Motor neuron (in vitro differentiated cells): ENCODE measurements at regions not wholly inside any gene's neighbourhood (a gene's known extent, or its start where the extent isn't known, plus 50 kb on each side); places are given as distances from the start of the nearest gene placed in this dataset.
A peak's percentile ranks its signal among the peaks of the same experiment; 100 is the strongest.

ENCODE experiments used
- ATAC-seq, 8 experiments: fragments of 200-7000 bp; cut with Tn5 transposase; replicated peaks in 6 of 8; 2 replicates each; pipeline ENCODE4 v1.8.0; 2021; ENCODE audit warnings: mild to moderate bottlenecking in 8 of 8, moderate library complexity in 8 of 8
- H3K27ac ChIP-seq, 2 donors: fragments of 250-450 bp; sonication (Bioruptor Pico); 2 replicates each; pipeline ENCODE4 v1.9.0; 2021; ENCODE audit warnings: antibody characterized with exemption in 2 of 2, mild to moderate bottlenecking in 2 of 2, moderate library complexity in 1 of 2
- H3K4me1 ChIP-seq, 2 donors: fragments of 250-450 bp; sonication (Bioruptor Pico); replicated peaks in 1 of 2; 2 replicates each; pipeline ENCODE4 v1.6.1; 2021; ENCODE audit warnings: antibody characterized with exemption in 2 of 2, mild to moderate bottlenecking in 2 of 2, moderate library complexity in 1 of 2
- H3K4me3 ChIP-seq, 5 donors: fragments of 250-450 bp; sonication (Bioruptor Pico); 2 replicates each; pipeline ENCODE4 v1.9.0; 2021; ENCODE audit warnings: antibody characterized with exemption in 5 of 5, mild to moderate bottlenecking in 5 of 5, moderate library complexity in 4 of 5
- WGBS, 10 experiments: fragments of 450-650 bp; shearing (Covaris generic); methylation state at CpG; one replicate each; pipeline ENCODE4 v1.0.0; 2022; 5-methylcytosine and 5-hydroxymethylcytosine counted together
- in situ Hi-C, 9 experiments: fragments of 400-800 bp; cut with MboI; loops; one replicate each; pipeline ENCODE4 v1.15.0; 2021; ENCODE audit warnings: low sequenced_read_pairs in 9 of 9, low pct_unique_long_range_greater_than_20kb in 2 of 9; ENCODE audit not compliant: unreplicated experiment in 9 of 9

DNA sequence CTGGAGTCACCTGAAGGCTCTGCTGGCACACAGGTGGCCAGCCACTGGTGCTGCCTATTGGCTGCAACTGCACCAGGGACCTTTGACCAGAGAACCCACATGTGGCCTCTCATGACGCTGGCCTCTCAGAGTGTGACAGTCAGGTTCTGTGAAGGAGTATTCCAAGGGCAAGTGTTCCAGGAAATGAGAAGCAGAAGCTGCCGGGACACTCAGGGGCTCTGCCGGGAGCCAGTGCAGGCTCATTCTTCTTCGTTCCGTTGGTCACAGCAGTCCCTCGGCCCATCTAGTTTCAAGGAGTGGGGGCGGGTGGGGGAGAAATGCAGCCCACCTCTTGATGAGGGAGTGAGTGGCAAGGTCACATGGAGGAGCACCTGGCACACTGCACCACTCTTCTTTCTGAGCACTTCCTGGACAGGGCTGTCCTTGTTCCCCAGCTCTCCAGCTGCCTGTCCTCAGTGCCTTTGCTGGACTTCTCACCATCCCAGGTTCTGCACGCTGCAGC is 237.5 kb downstream of the GADD45G start:
- H3K4me3 ChIP-seq = no peak overlapping the region
- 44 to 100% (median 100%) methylated on average over 1 to 4 of the region's 8 CpGs; no CpG with 5 or more reads in 5 of the 10 experiments for WGBS, 10 experiments
- peaks cover 30 to 31% of the 10 kb centered on the region in 2 donors for H3K4me1 ChIP-seq
- ATAC-seq = no peak
- no peak overlapping the region for H3K27ac ChIP-seq
- in situ Hi-C loops = loop anchor here in 1 of 9 experiments (25.0 kb wide), 1 partner anchor 145 kb away; no protein-coding TSS in a partner anchor

DNA sequence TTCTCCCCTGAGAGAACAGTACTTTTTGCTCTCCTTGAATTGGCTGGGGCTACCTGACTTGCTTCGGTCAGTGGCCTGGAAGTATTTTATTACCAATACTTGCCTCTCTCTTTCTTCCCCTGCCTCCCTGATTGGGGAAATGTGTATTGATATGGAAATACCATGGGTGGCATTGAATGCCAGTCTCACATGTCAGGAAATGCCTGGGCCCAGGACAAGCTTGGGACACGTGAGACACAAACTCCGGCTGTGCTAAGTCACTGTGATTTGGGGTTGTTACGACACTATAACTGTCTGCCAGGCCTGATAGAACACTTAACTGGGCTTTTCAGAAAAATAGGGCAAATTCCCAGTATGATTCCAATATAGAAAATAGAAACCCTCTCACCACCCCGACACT is 238.3 kb downstream of the GADD45G start:
- ATAC-seq = no peak

DNA sequence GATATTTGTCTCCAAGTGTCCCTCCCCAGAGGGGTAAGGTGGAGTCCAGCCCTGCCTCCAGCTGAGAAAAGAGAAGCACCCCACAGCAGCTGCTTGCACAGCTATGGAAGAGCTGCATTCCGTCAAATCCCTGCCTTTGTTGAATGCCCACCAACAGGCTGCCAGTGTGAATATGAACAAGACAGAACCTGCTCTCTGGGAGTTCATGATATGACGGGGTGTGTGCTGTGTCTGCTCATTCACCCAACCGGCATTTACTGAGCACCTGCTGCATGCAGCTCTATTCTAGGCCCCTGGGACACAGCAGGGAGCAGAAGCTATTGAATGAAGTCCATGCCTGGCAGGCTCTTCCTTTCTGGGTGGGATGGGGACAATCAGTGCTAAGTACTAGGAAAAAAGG is 238.8 kb downstream of the GADD45G start:
- H3K4me3 ChIP-seq = no peak overlapping the region
- H3K27ac ChIP-seq = no peak overlapping the region
- in situ Hi-C loops = loop anchor here in 1 of 9 experiments (25.0 kb wide), 1 partner anchor 144 kb away; no protein-coding TSS in a partner anchor
- peaks cover 17 to 18% of the 10 kb centered on the region in 2 donors for H3K4me1 ChIP-seq
- 77 to 100% (median 80%) methylated on average over 1 to 3 of the region's 3 CpGs; no CpG with 5 or more reads in 3 of the 10 experiments for WGBS, 10 experiments
- no peak for ATAC-seq

More for the DNA sequence above, 238.3 kb downstream of the GADD45G start:
- in situ Hi-C loops = loop anchor here in 1 of 9 experiments (25.0 kb wide), 1 partner anchor 144 kb away; no protein-coding TSS in a partner anchor
- H3K27ac ChIP-seq = no peak overlapping the region
- WGBS, 10 experiments = 80 to 100% (median 95%) methylated on average over 1 to 5 of the region's 5 CpGs; no CpG with 5 or more reads in 2 of the 10 experiments
- H3K4me1 ChIP-seq = peaks cover 23% of the 10 kb centered on the region in 2 donors
- no peak overlapping the region for H3K4me3 ChIP-seq

DNA sequence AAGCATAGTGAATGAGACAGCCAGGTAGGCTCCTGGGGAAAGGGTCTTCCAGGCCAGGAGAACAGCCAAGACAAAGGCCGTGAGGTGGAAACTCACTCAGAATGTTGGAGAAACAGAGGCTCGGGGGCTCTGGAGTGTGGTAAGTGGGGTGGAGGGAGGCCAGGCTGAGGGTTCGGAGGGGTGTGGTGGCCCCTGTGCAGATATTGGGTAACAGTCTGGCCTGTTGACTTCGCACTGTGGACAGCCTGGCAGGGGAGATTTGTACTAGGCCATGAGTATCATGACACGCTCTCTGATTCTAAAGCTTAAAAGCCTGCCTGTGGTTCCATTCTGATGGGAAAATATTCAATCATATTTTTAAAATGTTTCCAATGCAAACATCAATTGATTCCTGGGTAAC is 239.3 kb downstream of the GADD45G start:
- H3K27ac ChIP-seq = no peak overlapping the region
- no peak overlapping the region for H3K4me3 ChIP-seq
- ATAC-seq = no peak
- in situ Hi-C loops = loop anchor here in 1 of 9 experiments (25.0 kb wide), 1 partner anchor 143 kb away; no protein-coding TSS in a partner anchor
- 61 to 100% (median 90%) methylated on average over 1 to 4 of the region's 5 CpGs; no CpG with 5 or more reads in 4 of the 10 experiments for WGBS, 10 experiments
- peaks cover 13% of the 10 kb centered on the region in 2 donors for H3K4me1 ChIP-seq

DNA sequence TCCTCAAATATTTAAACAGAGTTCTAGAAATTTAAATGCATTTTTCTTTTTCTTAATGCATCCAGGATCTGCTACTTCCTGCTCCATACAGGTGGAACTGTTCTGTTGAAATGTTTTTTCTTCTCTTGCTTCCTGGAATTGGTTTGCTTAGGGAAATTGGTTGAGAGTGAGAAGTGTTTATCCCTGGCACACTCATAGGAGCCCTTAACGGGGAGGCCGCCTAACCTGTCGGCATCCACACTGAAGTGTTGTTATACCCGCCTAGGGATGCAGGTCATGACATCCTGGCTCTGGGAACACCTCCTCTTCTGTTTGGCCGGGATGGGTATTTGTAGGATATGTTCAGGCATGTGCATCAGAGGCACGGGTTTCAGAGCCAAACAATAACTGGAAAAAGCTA is 239.7 kb downstream of the GADD45G start:
- Histone ChIP-seq H3K4me1 (peaks cover 8% of the 10 kb centered on the region in 2 donors), H3K27ac (no peak overlapping the region), H3K4me3 (no peak overlapping the region)
- no peak for ATAC-seq
- in situ Hi-C loops = loop anchor here in 1 of 9 experiments (25.0 kb wide), 1 partner anchor 143 kb away; no protein-coding TSS in a partner anchor
- WGBS, 10 experiments = 68 to 100% (median 83%) methylated on average over 1 to 6 of the region's 6 CpGs; no CpG with 5 or more reads in 2 of the 10 experiments

DNA sequence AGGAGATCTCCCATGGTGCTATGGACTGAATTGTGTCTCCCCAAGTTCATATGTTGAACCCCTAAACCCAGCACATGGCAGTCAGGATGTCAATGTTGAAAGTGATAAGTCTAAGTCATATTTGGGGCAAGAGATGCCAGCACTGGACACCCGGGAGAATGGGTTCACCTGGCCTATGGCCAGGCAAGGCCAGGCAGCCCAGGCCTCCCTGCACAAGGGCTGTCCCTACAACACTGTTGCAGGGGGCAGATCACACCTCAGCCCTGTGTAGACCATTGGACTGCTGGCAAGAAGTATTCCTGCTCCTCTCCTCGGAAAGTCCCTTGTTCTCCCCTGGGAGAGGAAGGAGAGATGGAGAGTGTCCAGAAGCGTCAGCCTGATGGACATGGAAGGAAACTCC is 240.5 kb downstream of the GADD45G start:
- Histone ChIP-seq H3K27ac (no peak overlapping the region), H3K4me1 (peaks cover 2% of the 10 kb centered on the region in 2 donors), H3K4me3 (no peak overlapping the region)
- in situ Hi-C loops = loop anchor here in 1 of 9 experiments (25.0 kb wide), 1 partner anchor 142 kb away; no protein-coding TSS in a partner anchor
- 60 to 100% (median 95%) methylated on average over 1 to 3 of the region's 3 CpGs; no CpG with 5 or more reads in 4 of the 10 experiments for WGBS, 10 experiments
- ATAC-seq = no peak

DNA sequence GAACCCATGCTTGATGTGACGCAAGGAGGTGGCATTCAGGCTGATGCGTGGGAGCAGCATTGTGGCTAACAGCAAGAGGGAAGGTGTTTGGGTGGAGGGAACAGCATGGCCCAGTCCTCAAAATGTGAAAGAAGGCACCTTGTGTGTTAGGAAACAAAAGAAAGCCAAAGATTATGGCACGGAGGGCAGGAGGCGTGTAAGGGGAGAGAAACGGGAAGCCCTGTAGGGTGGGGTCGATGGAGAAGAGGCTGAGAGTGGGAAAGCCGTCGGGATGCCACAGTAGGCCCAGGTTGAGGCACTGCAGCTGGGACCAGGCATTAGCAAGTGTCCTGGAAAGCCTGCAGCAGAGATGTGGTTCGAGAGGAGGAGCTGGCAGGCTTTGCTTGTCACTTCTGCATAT is 241.1 kb downstream of the GADD45G start:
- no peak for ATAC-seq
- peaks cover 2% of the 10 kb centered on the region in 2 donors for H3K4me1 ChIP-seq
- 70 to 100% (median 86%) methylated on average over 1 to 9 of the region's 9 CpGs; no CpG with 5 or more reads in 3 of the 10 experiments for WGBS, 10 experiments
- no peak overlapping the region for H3K27ac ChIP-seq
- in situ Hi-C loops = loop anchor here in 1 of 9 experiments (25.0 kb wide), 1 partner anchor 141 kb away; no protein-coding TSS in a partner anchor
- no peak overlapping the region for H3K4me3 ChIP-seq

DNA sequence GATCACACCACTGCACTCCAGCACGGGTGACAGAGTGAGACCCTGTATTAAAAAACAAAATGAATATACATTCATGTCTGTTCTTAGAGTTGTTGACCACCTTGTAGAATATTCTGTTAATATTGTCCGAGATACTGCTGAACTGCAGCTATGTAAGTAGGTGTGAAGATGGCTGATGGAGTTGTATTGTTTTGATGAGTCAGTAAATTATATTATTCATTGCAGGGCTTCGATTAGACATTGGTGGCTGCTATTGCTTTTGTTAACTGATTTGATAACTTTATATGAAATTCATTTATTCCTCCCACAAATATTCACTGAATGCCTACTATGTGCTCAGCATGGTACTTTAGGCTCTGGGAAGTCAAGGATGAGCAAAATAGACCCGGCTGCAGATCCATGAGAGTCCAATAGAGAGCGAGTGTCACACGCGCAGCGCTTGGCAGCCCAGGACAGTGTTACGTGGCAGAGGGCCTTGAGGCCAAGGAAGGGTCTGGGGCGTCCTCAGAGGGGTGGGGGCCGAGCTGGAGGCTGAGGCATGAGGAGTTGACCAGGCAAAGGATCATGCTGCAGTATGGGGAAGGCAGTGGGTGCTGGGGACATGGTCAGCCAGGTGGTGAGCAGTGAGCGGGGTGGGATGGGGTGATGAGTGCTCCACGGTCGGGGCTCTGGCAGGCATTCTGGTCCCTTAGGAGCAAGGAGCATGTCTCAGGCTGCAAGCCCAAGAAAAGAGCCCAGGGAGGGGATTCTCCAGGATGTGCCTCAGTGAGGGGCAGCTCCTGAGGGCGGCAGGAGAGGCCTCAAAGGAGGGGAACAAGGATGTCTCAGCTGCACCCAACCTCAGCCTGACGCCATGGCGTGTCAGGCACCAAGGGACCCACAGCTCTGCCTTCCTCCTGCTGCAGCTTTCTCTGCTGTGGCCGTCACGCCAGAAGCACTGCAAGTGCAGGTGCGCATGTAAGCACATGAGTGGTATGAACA is 243.5 kb downstream of the GADD45G start:
- WGBS, 10 experiments = 23 to 100% (median 80%) methylated on average over 1 to 8 of the region's 20 CpGs; no CpG with 5 or more reads in 2 of the 10 experiments
- Histone ChIP-seq H3K4me1 (peaks cover 2% of the 10 kb centered on the region in 2 donors), H3K27ac (no peak overlapping the region), H3K4me3 (no peak overlapping the region)
- ATAC-seq = no peak
- in situ Hi-C loops = loop anchor here in 1 of 9 experiments (25.0 kb wide), 1 partner anchor 139 kb away; no protein-coding TSS in a partner anchor

DNA sequence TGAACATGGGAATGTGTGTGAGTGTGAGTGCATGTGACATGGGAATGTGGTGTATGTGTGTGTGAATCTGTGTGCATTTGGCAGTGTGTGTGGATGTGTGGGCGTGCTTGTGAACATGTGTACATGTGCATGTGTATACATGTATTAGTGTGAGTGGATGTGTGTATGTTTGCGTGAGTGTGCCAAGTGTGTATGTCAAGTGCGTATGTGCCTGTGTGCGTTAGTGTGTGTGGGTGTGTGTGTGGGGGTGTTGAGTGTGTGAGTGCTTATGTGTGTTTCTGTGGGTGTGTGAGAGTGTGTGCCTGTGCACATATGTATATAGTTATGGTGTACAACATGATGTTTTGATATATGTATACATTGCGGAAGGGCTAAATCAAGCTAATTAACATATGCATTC is 244.3 kb downstream of the GADD45G start:
- Histone ChIP-seq H3K4me1 (peaks cover 2% of the 10 kb centered on the region in 2 donors), H3K27ac (no peak overlapping the region), H3K4me3 (no peak overlapping the region)
- 64 to 100% (median 77%) methylated on average over 1 to 5 of the region's 5 CpGs; no CpG with 5 or more reads in 2 of the 10 experiments for WGBS, 10 experiments
- in situ Hi-C loops = loop anchor here in 1 of 9 experiments (25.0 kb wide), 1 partner anchor 138 kb away; no protein-coding TSS in a partner anchor
- ATAC-seq = no peak

DNA sequence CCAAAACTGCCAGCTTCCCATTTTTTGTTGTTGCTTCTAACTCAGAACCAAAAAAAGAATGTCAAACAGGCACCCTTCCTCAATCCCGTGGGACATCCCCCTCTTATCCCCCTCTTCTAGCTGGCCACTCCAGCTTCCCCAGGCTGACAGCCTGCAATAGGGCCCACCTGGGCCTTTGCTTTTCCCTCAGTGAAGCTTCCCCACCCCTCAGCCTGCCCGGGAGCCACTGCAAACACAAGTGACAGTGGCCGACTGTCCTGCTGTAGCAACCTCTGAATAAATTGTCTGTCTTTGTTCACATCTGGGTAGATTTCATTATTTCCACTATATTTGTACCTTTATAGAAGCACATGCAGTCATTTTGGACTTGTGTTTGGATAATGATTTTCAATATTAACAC is 245.3 kb downstream of the GADD45G start:
- H3K4me1 ChIP-seq = no peaks in the 10 kb centered on the region
- no peak for ATAC-seq
- 18 to 100% (median 60%) methylated on average over 1 to 3 of the region's 3 CpGs; no CpG with 5 or more reads in 4 of the 10 experiments for WGBS, 10 experiments

DNA sequence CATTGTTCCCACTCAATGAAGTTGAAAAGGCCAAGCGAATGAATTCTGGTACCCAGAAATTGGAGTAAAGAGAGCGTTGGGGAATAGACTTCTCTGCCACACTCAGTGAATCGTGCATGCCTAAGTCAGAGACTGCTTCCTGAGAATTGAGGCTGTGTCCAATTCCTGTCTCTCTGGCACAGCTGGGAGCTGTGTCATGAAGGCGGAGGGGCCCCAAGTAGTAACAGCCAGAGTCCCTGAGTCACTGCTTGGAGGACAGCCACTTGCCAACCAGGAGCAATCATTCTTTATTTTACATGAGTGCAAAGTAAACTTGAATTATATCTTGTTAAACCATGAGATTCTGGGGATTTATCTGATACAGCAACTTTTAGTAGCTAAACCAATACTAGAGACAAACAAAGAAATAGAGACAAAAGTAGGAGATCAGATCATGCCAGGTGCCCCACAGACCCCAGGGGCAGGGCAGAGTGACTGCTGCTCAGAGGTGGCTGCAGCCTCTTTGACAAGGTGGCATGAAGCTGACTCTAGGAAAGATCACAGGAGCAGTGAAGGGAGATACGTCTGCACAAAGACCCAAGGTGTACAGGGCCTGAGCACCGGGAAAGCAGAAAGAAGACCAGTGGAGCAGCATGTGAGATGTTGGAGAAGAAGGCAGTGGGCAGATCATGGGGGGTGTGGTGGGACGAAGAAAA is 246.0 kb downstream of the GADD45G start:
- 14 to 90% (median 59%) methylated on average over 1 to 7 of the region's 7 CpGs for whole genome bisulfite sequencing, 10 experiments
- in situ Hi-C loops = no loop called here
- Histone ChIP-seq H3K27ac (no peak overlapping the region), H3K4me1 (no peaks in the 10 kb centered on the region), H3K4me3 (no peak overlapping the region)
- peak in 3 of 8 experiments; percentile 73 to 98 (median 98) for ATAC-seq

More for the DNA sequence above, 245.3 kb downstream of the GADD45G start:
- Histone ChIP-seq H3K27ac (no peak overlapping the region), H3K4me3 (no peak overlapping the region)
- in situ Hi-C loops = no loop called here

DNA sequence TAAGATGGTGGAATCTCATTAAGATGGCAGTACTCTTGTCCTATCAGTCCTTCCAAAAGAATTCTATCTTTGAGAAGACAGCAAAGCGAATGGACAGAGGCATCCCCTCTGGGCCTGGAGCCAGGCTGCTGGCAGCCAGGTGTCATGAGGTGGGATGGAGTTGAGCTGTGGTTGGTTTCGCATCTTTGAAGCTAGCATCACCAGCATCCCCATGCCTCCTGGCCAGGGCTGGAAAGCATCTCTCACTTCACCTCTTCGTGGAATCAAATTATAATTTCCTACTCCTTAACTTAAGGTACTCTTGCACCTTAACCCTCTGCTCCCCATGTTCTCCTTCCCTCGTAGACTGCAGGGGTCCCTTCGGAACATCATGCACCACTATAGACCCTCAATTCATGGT is 248.3 kb downstream of the GADD45G start:
- 50 to 97% (median 83%) methylated on average over 1 to 5 of the region's 5 CpGs; no CpG with 5 or more reads in 4 of the 10 experiments for WGBS, 10 experiments
- in situ Hi-C loops = no loop called here

More for the DNA sequence above, 248.3 kb downstream of the GADD45G start:
- ATAC-seq = no peak
- H3K4me3 ChIP-seq = no peak overlapping the region
- no peaks in the 10 kb centered on the region for H3K4me1 ChIP-seq
- no peak overlapping the region for H3K27ac ChIP-seq
